ENCODE measurements at regions not wholly inside any gene's neighbourhood (a gene's known extent, or its start where the extent isn't known, plus 50 kb on each side); places are given as distances from the start of the nearest gene placed in this dataset.

- H3K27me3 Mint-ChIP-seq, result no peaks in the 10 kb centered on the region
- TF ChIP-seq, protein P1, sequence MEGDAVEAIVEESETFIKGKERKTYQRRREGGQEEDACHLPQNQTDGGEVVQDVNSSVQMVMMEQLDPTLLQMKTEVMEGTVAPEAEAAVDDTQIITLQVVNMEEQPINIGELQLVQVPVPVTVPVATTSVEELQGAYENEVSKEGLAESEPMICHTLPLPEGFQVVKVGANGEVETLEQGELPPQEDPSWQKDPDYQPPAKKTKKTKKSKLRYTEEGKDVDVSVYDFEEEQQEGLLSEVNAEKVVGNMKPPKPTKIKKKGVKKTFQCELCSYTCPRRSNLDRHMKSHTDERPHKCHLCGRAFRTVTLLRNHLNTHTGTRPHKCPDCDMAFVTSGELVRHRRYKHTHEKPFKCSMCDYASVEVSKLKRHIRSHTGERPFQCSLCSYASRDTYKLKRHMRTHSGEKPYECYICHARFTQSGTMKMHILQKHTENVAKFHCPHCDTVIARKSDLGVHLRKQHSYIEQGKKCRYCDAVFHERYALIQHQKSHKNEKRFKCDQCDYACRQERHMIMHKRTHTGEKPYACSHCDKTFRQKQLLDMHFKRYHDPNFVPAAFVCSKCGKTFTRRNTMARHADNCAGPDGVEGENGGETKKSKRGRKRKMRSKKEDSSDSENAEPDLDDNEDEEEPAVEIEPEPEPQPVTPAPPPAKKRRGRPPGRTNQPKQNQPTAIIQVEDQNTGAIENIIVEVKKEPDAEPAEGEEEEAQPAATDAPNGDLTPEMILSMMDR (conservative IDR thresholded peaks at IDR 0.05), result no peak
- H3K36me3 Mint-ChIP-seq, result no peaks in the 10 kb centered on the region
- no peaks in the 10 kb centered on the region for H3K4me1 Mint-ChIP-seq (ENCODE audit: unreplicated experiment)
- H3K27ac Mint-ChIP-seq, result no peak overlapping the region
- no peak for DNase-seq (ENCODE audit: extremely low spot score, unreplicated experiment)
- peaks cover 5% of the 10 kb centered on the region for H3K9me3 Mint-ChIP-seq
- no peak overlapping the region for H3K4me3 Mint-ChIP-seq
These were observed 594.3 kb upstream of the ADGRL3 start for GRCh38 chr4:60605646-60606354.

DNA sequence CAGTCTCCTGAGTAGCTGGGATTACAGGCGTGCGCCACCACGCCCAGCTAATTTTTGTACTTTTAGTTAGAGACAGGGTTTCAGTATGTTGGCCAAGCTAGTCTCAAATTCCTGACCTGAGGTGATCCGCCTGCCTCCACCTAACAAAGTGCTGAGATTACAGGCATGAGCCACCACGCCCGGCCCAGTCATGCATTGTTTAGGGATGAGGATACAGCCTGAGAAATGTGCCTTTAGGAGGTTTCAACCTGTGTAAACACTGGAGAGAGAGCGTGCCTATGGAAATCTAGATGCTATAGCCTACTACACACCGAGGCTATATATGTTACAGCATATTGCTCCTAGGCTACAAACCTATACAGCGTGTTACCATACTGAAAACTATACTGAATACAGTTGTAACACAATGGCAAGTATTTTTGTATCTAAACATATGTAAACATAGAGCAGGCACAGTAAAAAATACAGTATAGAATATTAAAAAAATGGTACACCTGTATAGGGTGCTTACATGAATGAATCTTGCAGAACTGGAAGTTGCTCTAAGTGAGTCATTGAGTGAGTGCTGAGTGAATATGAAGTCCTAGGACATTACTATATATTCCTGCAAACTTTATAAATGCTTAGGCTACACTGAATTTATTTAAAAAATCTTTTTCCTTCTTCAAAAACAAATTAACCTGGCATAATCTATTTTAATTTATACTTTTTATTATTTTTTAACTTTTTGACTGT lies 588.2 kb upstream of the ADGRL3 start:
- Mint-ChIP-seq H3K27me3 (no peaks in the 10 kb centered on the region), H3K36me3 (no peaks in the 10 kb centered on the region), H3K4me1 (ENCODE audit: unreplicated experiment) (no peaks in the 10 kb centered on the region), H3K4me3 (no peak overlapping the region), H3K27ac (peak overlapping the region; percentile 96), H3K9me3 (no peaks in the 10 kb centered on the region)
- DNase-seq (ENCODE audit: extremely low spot score, unreplicated experiment), result no peak
- TF ChIP-seq, protein P1 (conservative IDR thresholded peaks at IDR 0.05), result no peak

- Mint-ChIP-seq H3K9me3 (no peaks in the 10 kb centered on the region), H3K27me3 (no peaks in the 10 kb centered on the region), H3K36me3 (no peaks in the 10 kb centered on the region), H3K4me3 (no peak overlapping the region), H3K27ac (no peak overlapping the region), H3K4me1 (ENCODE audit: unreplicated experiment) (no peaks in the 10 kb centered on the region)
- TF ChIP-seq, protein P1 (conservative IDR thresholded peaks at IDR 0.05), result no peak
- no peak for DNase-seq (ENCODE audit: extremely low spot score, unreplicated experiment)
These were observed 582.4 kb upstream of the ADGRL3 start for GRCh38 chr4:60617731-60618130.

- DNase-seq (ENCODE audit: extremely low spot score, unreplicated experiment), result no peak
- H3K4me1 Mint-ChIP-seq (ENCODE audit: unreplicated experiment), result no peaks in the 10 kb centered on the region
These were observed 580.4 kb upstream of the ADGRL3 start for GRCh38 chr4:60619531-60620305.

GRCh38 chr4:60637976-60638375 lies 562.1 kb upstream of the ADGRL3 start:
- no peaks in the 10 kb centered on the region for H3K36me3 Mint-ChIP-seq
- no peak overlapping the region for H3K27ac Mint-ChIP-seq
- DNase-seq (ENCODE audit: extremely low spot score, unreplicated experiment), result no peak
- H3K27me3 Mint-ChIP-seq, result no peaks in the 10 kb centered on the region
- H3K4me3 Mint-ChIP-seq, result no peak overlapping the region
- H3K4me1 Mint-ChIP-seq (ENCODE audit: unreplicated experiment), result no peaks in the 10 kb centered on the region
- TF ChIP-seq, protein P1 (conservative IDR thresholded peaks at IDR 0.05), result no peak
- H3K9me3 Mint-ChIP-seq, result peaks cover 6% of the 10 kb centered on the region

More at GRCh38 chr4:60619531-60620305, 580.4 kb upstream of the ADGRL3 start:
- H3K9me3 Mint-ChIP-seq, result no peaks in the 10 kb centered on the region
- no peaks in the 10 kb centered on the region for H3K27me3 Mint-ChIP-seq
- H3K36me3 Mint-ChIP-seq, result no peaks in the 10 kb centered on the region
- TF ChIP-seq, protein P1 (conservative IDR thresholded peaks at IDR 0.05), result no peak
- no peak overlapping the region for H3K4me3 Mint-ChIP-seq
- H3K27ac Mint-ChIP-seq, result peak overlapping the region; percentile 21

Measured in type B pancreatic cell (in vitro differentiated cells).